Activated T-helper 17 cell treated with anti-CD3 and anti-CD28 coated beads, Interleukin-2, amount 50 U/mL, for 72 hours (primary cell): ENCODE measurements at regions not wholly inside any gene's neighbourhood (a gene's known extent, or its start where the extent isn't known, plus 50 kb on each side); places are given as distances from the start of the nearest gene placed in this dataset.

Source experiments
- ATAC-seq: fragments of 150-1000 bp; cut with Tn5 transposase; replicated peaks from 2 replicates; pipeline ENCODE4 v1.10.0; 2021; ENCODE audit warnings: mild to moderate bottlenecking, moderate library complexity
- H3K27ac Mint-ChIP-seq: one replicate; pipeline ENCODE4 v1.8.0; 2022; ENCODE audit warnings: mixed read lengths
- H3K27me3 Mint-ChIP-seq: one replicate; pipeline ENCODE4 v1.8.0; 2022; ENCODE audit warnings: mixed read lengths
- H3K36me3 Mint-ChIP-seq: one replicate; pipeline ENCODE4 v1.8.0; 2022; ENCODE audit warnings: low read depth, mild to moderate bottlenecking, mixed read lengths
- H3K4me1 Mint-ChIP-seq: one replicate; pipeline ENCODE4 v1.8.0; 2022; ENCODE audit warnings: mixed read lengths
- H3K4me3 Mint-ChIP-seq: one replicate; pipeline ENCODE4 v1.8.0; 2022; ENCODE audit warnings: mild to moderate bottlenecking, mixed read lengths
- H3K9me3 Mint-ChIP-seq: one replicate; pipeline ENCODE4 v1.8.0; 2022; ENCODE audit warnings: mixed read lengths

DNA sequence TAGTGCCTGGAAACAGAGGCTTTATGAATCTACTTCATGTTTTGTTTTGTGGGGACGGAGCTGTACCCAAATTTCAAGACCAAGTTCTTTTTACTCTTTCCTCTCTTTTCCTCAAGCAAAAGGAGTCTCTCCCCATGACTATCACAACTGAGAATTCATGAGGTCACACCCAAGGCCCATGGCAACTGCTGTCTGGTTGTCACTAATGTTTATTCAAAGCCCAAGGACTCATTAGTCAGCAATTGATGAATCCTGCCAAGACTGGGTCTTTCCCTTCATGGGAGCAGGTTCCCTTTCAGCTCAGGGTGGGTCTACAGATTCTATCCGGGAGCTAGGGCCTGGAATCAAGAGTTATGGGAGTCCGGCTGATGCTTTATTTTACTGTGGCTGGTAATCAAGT lies 441.5 kb upstream of the PCDH20 start:
- H3K27ac Mint-ChIP-seq: no peak overlapping the region
- H3K9me3 Mint-ChIP-seq: peaks cover 9% of the 10 kb centered on the region
- no peak overlapping the region for H3K4me3 Mint-ChIP-seq
- ATAC-seq: no peak
- no peaks in the 10 kb centered on the region for H3K36me3 Mint-ChIP-seq
- no peaks in the 10 kb centered on the region for H3K27me3 Mint-ChIP-seq
- no peaks in the 10 kb centered on the region for H3K4me1 Mint-ChIP-seq

DNA sequence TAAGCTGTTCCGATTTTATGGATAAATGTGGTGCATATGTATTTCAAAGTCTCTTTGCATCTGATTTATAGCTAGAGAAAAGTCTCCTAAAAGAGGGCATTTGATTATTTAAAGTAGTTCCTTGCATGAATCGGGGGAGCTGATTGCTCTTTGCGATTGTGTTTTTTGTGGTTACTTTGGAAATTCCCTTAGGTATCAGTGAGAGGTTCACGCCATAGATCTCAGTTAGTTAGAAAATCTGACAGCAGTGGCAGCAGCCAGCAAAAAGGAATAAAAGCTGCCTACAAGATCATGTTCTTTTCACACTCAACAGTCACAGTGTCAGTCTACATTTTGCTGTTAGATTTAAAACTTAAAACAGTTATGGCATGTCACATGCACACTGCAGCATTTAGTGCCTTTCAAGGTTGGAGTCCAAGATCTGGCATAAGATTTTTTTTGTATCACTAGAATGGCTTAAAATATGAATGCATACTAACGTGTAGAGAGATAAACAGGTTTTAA lies 436.5 kb upstream of the PCDH20 start:
- no peaks in the 10 kb centered on the region for H3K36me3 Mint-ChIP-seq
- no peak for ATAC-seq
- H3K4me1 Mint-ChIP-seq: no peaks in the 10 kb centered on the region
- no peak overlapping the region for H3K27ac Mint-ChIP-seq
- no peak overlapping the region for H3K4me3 Mint-ChIP-seq
- no peaks in the 10 kb centered on the region for H3K27me3 Mint-ChIP-seq
- H3K9me3 Mint-ChIP-seq: peaks cover 12% of the 10 kb centered on the region

GRCh38 chr13:61850794-61851193 lies 435.1 kb upstream of the PCDH20 start:
- Mint-ChIP-seq H3K4me3 (no peak overlapping the region), H3K27me3 (no peaks in the 10 kb centered on the region), H3K36me3 (no peaks in the 10 kb centered on the region), H3K4me1 (no peaks in the 10 kb centered on the region), H3K9me3 (peaks cover 8% of the 10 kb centered on the region), H3K27ac (no peak overlapping the region)
- no peak for ATAC-seq

DNA sequence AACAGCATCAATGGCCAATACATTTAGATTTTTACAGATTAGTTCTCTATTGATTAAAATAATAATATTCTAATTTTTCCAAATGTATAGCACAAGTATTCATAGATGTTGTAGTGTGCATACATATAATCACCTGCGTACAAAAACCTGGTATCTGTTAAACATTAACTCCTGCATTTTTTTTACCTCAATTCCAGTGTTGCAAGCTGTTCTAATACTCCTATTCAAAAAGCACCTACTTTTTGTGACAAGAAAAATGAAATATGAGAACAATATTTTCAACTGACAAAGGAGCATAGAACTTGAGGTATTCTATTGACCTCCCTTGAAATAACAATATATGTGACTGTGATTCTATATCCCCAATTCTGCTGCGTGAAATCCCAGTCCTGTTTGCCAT lies 422.9 kb upstream of the PCDH20 start:
- no peaks in the 10 kb centered on the region for H3K36me3 Mint-ChIP-seq
- H3K27ac Mint-ChIP-seq: no peak overlapping the region
- no peak for ATAC-seq
- no peak overlapping the region for H3K4me3 Mint-ChIP-seq
- H3K27me3 Mint-ChIP-seq: no peaks in the 10 kb centered on the region
- peaks cover 10% of the 10 kb centered on the region for H3K9me3 Mint-ChIP-seq
- H3K4me1 Mint-ChIP-seq: no peaks in the 10 kb centered on the region

GRCh38 chr13:61833228-61833627 lies 417.6 kb upstream of the PCDH20 start:
- H3K4me1 Mint-ChIP-seq: no peaks in the 10 kb centered on the region
- H3K9me3 Mint-ChIP-seq: peaks cover 6% of the 10 kb centered on the region
- H3K27me3 Mint-ChIP-seq: no peaks in the 10 kb centered on the region
- no peaks in the 10 kb centered on the region for H3K36me3 Mint-ChIP-seq
- ATAC-seq: no peak
- no peak overlapping the region for H3K4me3 Mint-ChIP-seq
- H3K27ac Mint-ChIP-seq: no peak overlapping the region

GRCh38 chr13:61831026-61831425 lies 415.4 kb upstream of the PCDH20 start:
- Mint-ChIP-seq H3K4me1 (no peaks in the 10 kb centered on the region), H3K4me3 (no peak overlapping the region), H3K27me3 (no peaks in the 10 kb centered on the region), H3K36me3 (no peaks in the 10 kb centered on the region), H3K9me3 (peaks cover 6% of the 10 kb centered on the region), H3K27ac (no peak overlapping the region)
- ATAC-seq: no peak

- H3K36me3 Mint-ChIP-seq: no peaks in the 10 kb centered on the region
- H3K27ac Mint-ChIP-seq: no peak overlapping the region
- peaks cover under 1% of the 10 kb centered on the region for H3K9me3 Mint-ChIP-seq
- ATAC-seq: no peak
- no peaks in the 10 kb centered on the region for H3K27me3 Mint-ChIP-seq
- no peaks in the 10 kb centered on the region for H3K4me1 Mint-ChIP-seq
- H3K4me3 Mint-ChIP-seq: no peak overlapping the region
Observed at GRCh38 chr13:61830475-61830874, 414.8 kb upstream of the PCDH20 start.

- H3K27me3 Mint-ChIP-seq: no peaks in the 10 kb centered on the region
- no peaks in the 10 kb centered on the region for H3K36me3 Mint-ChIP-seq
- H3K9me3 Mint-ChIP-seq: peaks cover 6% of the 10 kb centered on the region
- no peaks in the 10 kb centered on the region for H3K4me1 Mint-ChIP-seq
- no peak overlapping the region for H3K27ac Mint-ChIP-seq
- H3K4me3 Mint-ChIP-seq: no peak overlapping the region
- ATAC-seq: no peak
Observed at GRCh38 chr13:61824168-61824567, 408.5 kb upstream of the PCDH20 start.

DNA sequence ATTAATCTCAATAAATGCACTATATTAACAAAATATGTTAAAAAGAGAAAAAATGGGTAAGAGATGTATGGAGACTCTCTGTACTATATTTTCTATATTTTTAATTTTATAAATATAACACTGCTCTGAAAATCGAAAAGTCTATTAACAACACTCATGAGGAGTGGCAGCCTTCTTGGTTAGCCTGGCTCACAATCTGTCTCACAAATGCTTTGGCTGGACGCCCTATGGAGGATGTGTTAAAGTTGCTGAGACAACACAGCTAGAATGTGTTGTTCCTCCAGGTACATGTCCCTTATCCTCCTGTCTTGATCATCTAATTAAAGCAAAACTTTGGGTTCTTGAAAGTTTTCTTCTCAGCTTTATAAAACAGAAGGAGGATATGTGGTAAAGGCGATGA lies 396.6 kb upstream of the PCDH20 start:
- no peak for ATAC-seq
- no peaks in the 10 kb centered on the region for H3K27me3 Mint-ChIP-seq
- no peaks in the 10 kb centered on the region for H3K36me3 Mint-ChIP-seq
- H3K4me3 Mint-ChIP-seq: no peak overlapping the region
- no peak overlapping the region for H3K27ac Mint-ChIP-seq
- no peaks in the 10 kb centered on the region for H3K4me1 Mint-ChIP-seq
- peaks cover 8% of the 10 kb centered on the region for H3K9me3 Mint-ChIP-seq

DNA sequence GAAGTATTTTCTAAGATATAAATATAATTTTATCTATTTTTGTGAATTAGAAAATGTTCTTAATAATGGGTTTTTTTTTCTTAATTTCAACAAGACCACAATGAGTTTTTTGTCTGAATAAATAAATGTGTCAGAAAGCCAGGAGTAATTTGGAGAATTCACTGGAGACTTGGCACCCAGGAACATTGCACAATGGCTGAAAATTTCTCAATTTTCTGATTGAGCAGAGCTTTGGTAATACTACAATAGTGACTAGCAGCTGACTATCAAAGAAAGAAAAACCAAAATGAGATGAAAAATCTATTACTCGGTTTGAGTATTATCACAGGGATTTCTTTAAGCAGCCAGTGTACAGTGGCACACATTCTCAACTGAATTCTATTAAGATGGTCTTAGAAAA lies 394.4 kb upstream of the PCDH20 start:
- no peaks in the 10 kb centered on the region for H3K4me1 Mint-ChIP-seq
- H3K27me3 Mint-ChIP-seq: no peaks in the 10 kb centered on the region
- peaks cover 4% of the 10 kb centered on the region for H3K9me3 Mint-ChIP-seq
- H3K36me3 Mint-ChIP-seq: no peaks in the 10 kb centered on the region
- H3K27ac Mint-ChIP-seq: no peak overlapping the region
- no peak for ATAC-seq
- H3K4me3 Mint-ChIP-seq: no peak overlapping the region

- H3K36me3 Mint-ChIP-seq: no peaks in the 10 kb centered on the region
- H3K4me1 Mint-ChIP-seq: no peaks in the 10 kb centered on the region
- no peak overlapping the region for H3K27ac Mint-ChIP-seq
- no peaks in the 10 kb centered on the region for H3K27me3 Mint-ChIP-seq
- no peak for ATAC-seq
- H3K4me3 Mint-ChIP-seq: no peak overlapping the region
- peaks cover 15% of the 10 kb centered on the region for H3K9me3 Mint-ChIP-seq
Observed at GRCh38 chr13:61797397-61797796, 381.7 kb upstream of the PCDH20 start.

GRCh38 chr13:61795580-61795979 lies 379.9 kb upstream of the PCDH20 start:
- H3K27ac Mint-ChIP-seq: no peak overlapping the region
- ATAC-seq: no peak
- no peaks in the 10 kb centered on the region for H3K4me1 Mint-ChIP-seq
- H3K9me3 Mint-ChIP-seq: peaks cover 12% of the 10 kb centered on the region
- no peaks in the 10 kb centered on the region for H3K27me3 Mint-ChIP-seq
- no peaks in the 10 kb centered on the region for H3K36me3 Mint-ChIP-seq
- no peak overlapping the region for H3K4me3 Mint-ChIP-seq

DNA sequence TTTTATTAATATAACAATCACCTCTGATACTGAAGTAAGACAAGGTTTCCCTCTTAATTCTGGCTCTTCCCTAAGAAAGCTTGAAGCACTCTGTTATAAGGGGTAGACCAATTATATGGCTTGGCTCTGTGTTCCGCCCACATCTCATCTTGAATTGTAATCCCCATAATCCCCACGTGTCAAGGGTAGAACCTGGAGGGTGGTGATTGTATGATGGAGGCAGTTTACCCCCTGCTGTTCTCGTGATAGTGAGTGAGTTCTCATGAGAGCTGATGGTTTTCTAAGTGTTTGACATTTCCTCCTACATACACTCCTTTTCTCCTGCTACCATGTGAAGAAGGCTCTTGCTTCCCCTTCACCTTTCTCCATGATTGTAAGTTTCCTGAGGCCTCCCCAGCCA lies 363.8 kb upstream of the PCDH20 start:
- ATAC-seq: no peak
- no peaks in the 10 kb centered on the region for H3K4me1 Mint-ChIP-seq
- no peak overlapping the region for H3K27ac Mint-ChIP-seq
- H3K9me3 Mint-ChIP-seq: peaks cover 18% of the 10 kb centered on the region
- H3K27me3 Mint-ChIP-seq: no peaks in the 10 kb centered on the region
- no peak overlapping the region for H3K4me3 Mint-ChIP-seq
- H3K36me3 Mint-ChIP-seq: no peaks in the 10 kb centered on the region

GRCh38 chr13:61778531-61778930 lies 362.9 kb upstream of the PCDH20 start:
- no peaks in the 10 kb centered on the region for H3K27me3 Mint-ChIP-seq
- no peaks in the 10 kb centered on the region for H3K36me3 Mint-ChIP-seq
- peaks cover 18% of the 10 kb centered on the region for H3K9me3 Mint-ChIP-seq
- no peak overlapping the region for H3K27ac Mint-ChIP-seq
- H3K4me1 Mint-ChIP-seq: no peaks in the 10 kb centered on the region
- no peak for ATAC-seq
- H3K4me3 Mint-ChIP-seq: no peak overlapping the region

DNA sequence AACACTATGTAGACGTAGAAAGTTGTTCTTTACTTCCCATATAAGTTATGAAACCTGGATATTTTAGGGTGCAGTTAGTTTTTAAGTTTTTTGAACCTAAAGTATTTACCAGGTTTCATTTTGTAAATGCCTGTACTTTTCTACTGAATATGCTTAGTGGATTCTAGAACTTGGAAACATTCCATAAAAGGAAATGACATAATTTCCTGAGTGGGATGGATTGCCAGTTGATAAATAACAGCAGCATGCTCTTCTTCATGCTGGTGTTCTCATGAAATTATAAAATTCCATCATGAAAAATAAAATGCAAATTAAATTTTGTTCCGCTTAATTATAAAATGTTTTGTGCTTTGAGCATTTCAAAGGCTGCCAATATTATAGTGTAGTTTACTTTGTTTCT lies 362.2 kb upstream of the PCDH20 start:
- Mint-ChIP-seq H3K9me3 (peaks cover 15% of the 10 kb centered on the region), H3K4me3 (no peak overlapping the region), H3K27ac (no peak overlapping the region), H3K4me1 (no peaks in the 10 kb centered on the region), H3K27me3 (no peaks in the 10 kb centered on the region), H3K36me3 (no peaks in the 10 kb centered on the region)
- ATAC-seq: no peak

GRCh38 chr13:61777271-61777670 lies 361.6 kb upstream of the PCDH20 start:
- Mint-ChIP-seq H3K27ac (no peak overlapping the region), H3K27me3 (no peaks in the 10 kb centered on the region), H3K4me3 (no peak overlapping the region), H3K36me3 (no peaks in the 10 kb centered on the region), H3K4me1 (no peaks in the 10 kb centered on the region), H3K9me3 (peaks cover 9% of the 10 kb centered on the region)
- no peak for ATAC-seq
